Activated naive CD8-positive, alpha-beta T cell (primary cell): ENCODE measurements at regions not wholly inside any gene's neighbourhood (a gene's known extent, or its start where the extent isn't known, plus 50 kb on each side); places are given as distances from the start of the nearest gene placed in this dataset.
"Not testable (repeated sequence)": the region's sequence is repeated elsewhere in the genome, so short reads cannot be mapped to it uniquely, and the experiment has no call there.

Experiments
- H3K27ac Mint-ChIP-seq: one replicate; pipeline ENCODE4 v1.8.0; 2021; ENCODE audit warnings: mixed read lengths
- H3K27me3 Mint-ChIP-seq: one replicate; pipeline ENCODE4 v1.8.0; 2021; ENCODE audit warnings: mixed read lengths
- H3K36me3 Mint-ChIP-seq: one replicate; pipeline ENCODE4 v1.8.0; 2021; ENCODE audit warnings: mixed read lengths
- H3K4me1 Mint-ChIP-seq: one replicate; pipeline ENCODE4 v1.8.0; 2021; ENCODE audit warnings: low read depth, mixed read lengths
- H3K4me3 Mint-ChIP-seq: one replicate; pipeline ENCODE4 v1.8.0; 2021; ENCODE audit warnings: mild to moderate bottlenecking, mixed read lengths
- H3K9me3 Mint-ChIP-seq: one replicate; pipeline ENCODE4 v1.8.0; 2021; ENCODE audit warnings: low read depth, mixed read lengths

DNA sequence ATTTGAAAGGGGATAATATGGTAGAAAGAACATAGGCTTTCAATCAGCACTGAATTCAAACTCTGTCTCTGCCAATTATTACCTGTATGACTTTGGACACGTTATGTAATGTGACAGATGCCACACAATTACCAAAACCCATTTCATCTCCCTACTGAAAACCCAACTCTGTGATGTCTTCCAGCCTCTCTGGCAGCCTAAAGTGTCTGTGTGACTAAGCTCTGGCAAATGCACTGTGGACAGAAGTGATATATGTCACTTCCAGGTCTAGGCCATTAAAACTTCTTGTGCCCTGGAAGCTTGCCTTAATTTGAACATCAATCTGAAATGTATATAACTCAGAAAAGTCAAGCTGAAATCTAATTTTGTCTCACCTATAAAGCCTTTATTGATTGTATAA lies 552.0 kb downstream of the RFC3 start:
- H3K36me3 Mint-ChIP-seq: no peaks in the 10 kb centered on the region
- H3K27me3 Mint-ChIP-seq: no peaks in the 10 kb centered on the region
- H3K9me3 Mint-ChIP-seq: peaks cover 4% of the 10 kb centered on the region
- no peak overlapping the region for H3K27ac Mint-ChIP-seq
- H3K4me3 Mint-ChIP-seq: no peak overlapping the region
- H3K4me1 Mint-ChIP-seq: no peaks in the 10 kb centered on the region

DNA sequence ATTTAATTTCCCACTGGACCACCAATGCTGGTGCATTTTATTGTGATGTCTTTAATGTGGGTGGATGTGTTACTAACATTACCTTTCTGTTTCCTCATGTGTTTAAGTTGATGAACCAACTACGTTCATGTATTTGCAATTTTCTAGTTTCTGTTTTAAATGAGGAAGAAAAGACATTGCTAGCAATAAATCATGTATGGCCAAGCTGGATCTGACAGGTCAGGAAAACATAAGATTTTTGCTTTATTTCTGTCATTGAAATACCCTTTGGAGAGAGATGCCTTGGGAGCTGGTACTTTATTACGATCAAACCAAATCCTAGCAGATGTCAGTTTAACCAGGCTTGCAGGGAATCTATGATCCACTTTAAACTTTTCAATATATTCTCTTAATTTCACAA lies 553.2 kb downstream of the RFC3 start:
- Mint-ChIP-seq H3K4me3 (no peak overlapping the region), H3K9me3 (peaks cover 4% of the 10 kb centered on the region), H3K36me3 (no peaks in the 10 kb centered on the region), H3K27me3 (no peaks in the 10 kb centered on the region), H3K27ac (no peak overlapping the region), H3K4me1 (no peaks in the 10 kb centered on the region)

DNA sequence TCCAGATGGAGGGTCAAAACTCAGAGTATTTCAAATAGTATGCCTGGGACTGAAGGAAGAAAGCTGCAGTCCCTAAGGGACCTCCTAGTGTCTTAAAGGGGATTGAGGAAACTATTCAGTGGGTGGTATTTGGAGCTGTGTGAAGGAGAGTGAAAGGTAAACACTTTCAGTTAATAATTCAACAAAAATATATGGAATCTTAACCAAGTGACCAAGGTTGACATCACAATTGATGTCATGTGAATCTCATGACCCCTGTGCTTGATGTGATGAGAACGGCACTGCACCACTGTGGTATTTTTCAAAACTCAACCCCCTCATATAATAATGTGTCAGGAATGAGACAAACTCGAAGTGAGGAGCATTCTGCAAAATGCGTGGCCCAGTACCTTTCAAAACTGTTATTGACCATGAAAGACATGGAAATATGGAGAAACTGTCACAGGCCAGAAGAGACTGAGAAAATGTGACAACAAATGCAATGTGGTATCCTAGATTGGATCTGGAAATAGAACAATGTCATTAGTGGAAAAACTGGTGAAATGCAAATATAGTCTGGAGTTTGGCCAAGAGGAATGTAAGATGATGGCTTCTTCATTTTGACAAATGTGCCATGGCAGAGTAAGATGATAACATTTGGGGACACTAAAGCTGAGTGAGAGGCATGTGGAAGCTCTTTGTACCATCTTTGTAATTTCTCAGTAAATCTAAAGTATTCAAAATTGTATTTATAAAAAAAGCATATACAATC lies 553.9 kb downstream of the RFC3 start:
- H3K4me3 Mint-ChIP-seq: no peak overlapping the region
- H3K4me1 Mint-ChIP-seq: no peaks in the 10 kb centered on the region
- no peaks in the 10 kb centered on the region for H3K36me3 Mint-ChIP-seq
- H3K27ac Mint-ChIP-seq: no peak overlapping the region
- no peaks in the 10 kb centered on the region for H3K27me3 Mint-ChIP-seq
- H3K9me3 Mint-ChIP-seq: peaks cover 4% of the 10 kb centered on the region

DNA sequence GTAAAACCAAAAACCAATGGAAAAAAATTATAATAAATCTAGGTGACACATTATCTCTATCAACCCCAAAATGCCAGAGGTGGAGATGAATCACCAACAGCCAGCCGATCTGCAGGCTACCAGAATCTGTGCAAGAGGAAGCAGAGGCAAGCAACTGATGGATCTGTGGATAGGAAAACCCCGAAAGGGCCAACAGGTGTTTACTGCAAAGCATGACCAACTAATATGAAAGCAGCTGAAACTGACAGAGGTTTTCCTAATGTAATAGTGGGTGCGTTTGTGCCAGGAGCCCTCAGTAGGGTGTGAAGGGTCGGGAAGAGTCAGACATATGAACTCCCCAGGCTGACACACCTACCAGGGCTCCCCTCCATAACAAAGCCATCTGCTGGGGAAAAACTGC lies 554.6 kb downstream of the RFC3 start:
- Mint-ChIP-seq H3K27me3 (no peaks in the 10 kb centered on the region), H3K9me3 (peaks cover 4% of the 10 kb centered on the region), H3K27ac (no peak overlapping the region), H3K4me1 (no peaks in the 10 kb centered on the region), H3K4me3 (no peak overlapping the region), H3K36me3 (no peaks in the 10 kb centered on the region)

DNA sequence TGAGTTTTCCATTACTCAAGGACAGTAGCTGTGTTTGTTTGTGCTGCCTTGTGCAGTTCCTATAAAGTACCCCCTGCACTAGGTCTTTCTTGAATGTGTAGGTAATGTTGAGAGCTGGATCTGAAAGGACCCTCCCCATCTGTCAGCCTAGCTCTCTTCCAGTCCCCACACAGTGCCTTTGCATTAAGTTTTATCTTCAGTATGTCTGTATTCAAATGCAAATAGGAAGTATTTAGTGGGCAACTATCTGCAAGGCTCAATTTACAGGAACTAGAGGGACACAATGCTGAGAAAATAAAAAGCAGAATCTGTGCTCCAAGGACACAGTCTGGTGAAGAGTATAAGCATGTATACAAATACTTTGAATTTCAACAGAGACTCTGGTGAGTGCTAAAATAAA lies 558.5 kb downstream of the RFC3 start:
- H3K4me1 Mint-ChIP-seq: no peaks in the 10 kb centered on the region
- no peaks in the 10 kb centered on the region for H3K9me3 Mint-ChIP-seq
- no peaks in the 10 kb centered on the region for H3K36me3 Mint-ChIP-seq
- no peak overlapping the region for H3K27ac Mint-ChIP-seq
- H3K27me3 Mint-ChIP-seq: no peaks in the 10 kb centered on the region
- H3K4me3 Mint-ChIP-seq: no peak overlapping the region

DNA sequence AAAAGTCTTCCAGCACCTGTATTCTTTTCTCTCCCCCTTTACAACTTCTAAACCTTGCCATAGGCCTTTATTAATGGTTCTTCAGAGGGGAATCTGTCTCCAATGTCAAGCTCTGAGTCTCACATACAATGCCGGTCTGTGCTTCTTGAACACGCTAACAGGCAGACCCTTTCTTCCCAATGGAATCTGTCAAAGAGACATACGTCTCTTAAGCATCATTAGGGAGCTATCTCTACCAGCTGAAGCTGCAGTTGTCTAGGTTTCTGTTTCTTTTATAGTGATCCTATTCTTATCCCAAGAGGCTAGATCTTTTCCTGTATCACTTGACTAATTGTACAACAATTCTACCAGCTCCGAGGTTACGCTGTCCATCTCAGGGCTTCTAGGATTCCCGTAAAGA lies 560.8 kb upstream of the NBEA start:
- H3K27ac Mint-ChIP-seq: no peak overlapping the region
- no peaks in the 10 kb centered on the region for H3K4me1 Mint-ChIP-seq
- no peaks in the 10 kb centered on the region for H3K27me3 Mint-ChIP-seq
- no peaks in the 10 kb centered on the region for H3K9me3 Mint-ChIP-seq
- no peak overlapping the region for H3K4me3 Mint-ChIP-seq
- H3K36me3 Mint-ChIP-seq: no peaks in the 10 kb centered on the region

DNA sequence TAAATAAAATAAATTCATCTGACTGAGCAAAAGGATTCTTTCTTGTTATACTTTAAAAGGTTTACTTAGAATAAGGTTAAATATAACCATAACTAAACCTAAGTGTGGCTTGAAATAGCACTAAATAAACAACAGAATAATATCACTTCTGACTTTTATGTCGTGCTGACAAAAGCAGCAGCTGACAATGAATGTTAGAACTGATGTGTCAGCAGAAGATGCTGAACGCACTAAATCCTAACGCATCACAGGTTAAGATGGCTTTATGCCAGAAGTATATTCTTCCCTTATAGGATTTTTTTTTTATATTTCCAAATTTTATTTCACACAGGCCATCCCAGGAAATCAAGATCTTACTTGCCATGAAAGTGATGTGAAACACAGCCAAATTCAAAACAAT lies 558.3 kb upstream of the NBEA start:
- Mint-ChIP-seq H3K27me3 (no peaks in the 10 kb centered on the region), H3K4me3 (no peak overlapping the region), H3K36me3 (no peaks in the 10 kb centered on the region), H3K9me3 (no peaks in the 10 kb centered on the region), H3K27ac (no peak overlapping the region), H3K4me1 (no peaks in the 10 kb centered on the region)

DNA sequence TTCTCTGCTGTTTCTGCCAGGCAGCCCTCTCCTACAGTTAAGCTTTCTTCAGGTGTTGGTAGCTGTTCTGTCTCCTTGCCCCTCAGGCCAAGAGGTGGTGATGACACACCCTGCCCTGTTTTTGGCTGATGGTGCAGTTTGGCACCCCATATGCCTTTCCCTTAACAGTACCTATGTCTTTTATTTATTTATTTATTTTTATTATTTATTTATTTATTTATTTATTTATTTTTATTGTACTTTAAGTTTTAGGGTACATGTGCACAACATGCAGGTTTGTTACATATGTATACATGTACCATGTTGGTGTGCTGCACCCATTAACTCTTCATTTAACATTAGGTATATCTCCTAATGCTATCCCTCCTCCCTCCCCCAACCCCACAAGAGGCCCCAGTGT lies 555.8 kb upstream of the NBEA start:
- not testable (repeated sequence) for H3K9me3 Mint-ChIP-seq, H3K4me3 Mint-ChIP-seq, H3K27me3 Mint-ChIP-seq, H3K27ac Mint-ChIP-seq, H3K36me3 Mint-ChIP-seq, H3K4me1 Mint-ChIP-seq

DNA sequence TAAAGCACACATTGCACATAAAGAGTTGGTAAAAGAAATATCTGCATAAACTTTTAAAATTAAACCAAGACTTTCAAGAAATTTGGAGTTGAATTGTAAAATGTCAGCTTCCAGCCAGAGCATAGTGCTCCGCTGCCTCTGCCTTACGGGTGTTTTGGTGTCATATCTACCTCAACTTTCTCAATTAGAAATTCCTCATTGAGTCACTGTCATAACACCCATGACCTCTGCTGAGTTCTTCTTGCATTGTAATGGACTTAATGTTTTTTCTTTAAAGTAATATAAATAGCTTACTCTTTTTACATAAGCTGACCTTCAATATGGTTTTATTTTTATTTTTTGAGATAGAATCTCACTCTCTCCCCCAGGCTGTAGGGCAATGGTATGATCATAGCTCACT lies 551.0 kb upstream of the NBEA start:
- Mint-ChIP-seq H3K9me3 (peaks cover 6% of the 10 kb centered on the region), H3K36me3 (no peaks in the 10 kb centered on the region), H3K27me3 (no peaks in the 10 kb centered on the region), H3K27ac (no peak overlapping the region), H3K4me3 (no peak overlapping the region), H3K4me1 (no peaks in the 10 kb centered on the region)

DNA sequence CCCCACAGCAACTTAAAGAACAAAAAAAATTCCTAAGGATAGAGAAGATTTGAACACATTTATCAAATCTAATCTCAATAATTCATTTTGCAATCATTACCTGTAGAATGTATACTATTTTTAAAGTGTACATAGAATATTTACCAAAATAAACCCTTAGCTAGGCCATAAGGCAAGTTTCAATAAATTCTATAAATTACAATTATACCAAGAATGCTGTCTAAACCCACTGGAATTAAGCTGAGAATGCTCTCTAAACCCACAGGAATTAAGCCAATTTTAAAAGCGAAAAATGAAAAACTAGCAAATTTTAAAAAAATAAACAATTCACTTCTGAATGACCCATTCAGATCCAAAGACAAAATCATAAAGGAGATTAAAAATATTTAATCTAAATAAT lies 540.4 kb upstream of the NBEA start:
- H3K4me3 Mint-ChIP-seq: no peak overlapping the region
- peaks cover 4% of the 10 kb centered on the region for H3K9me3 Mint-ChIP-seq
- H3K4me1 Mint-ChIP-seq: no peaks in the 10 kb centered on the region
- no peaks in the 10 kb centered on the region for H3K27me3 Mint-ChIP-seq
- H3K27ac Mint-ChIP-seq: no peak overlapping the region
- no peaks in the 10 kb centered on the region for H3K36me3 Mint-ChIP-seq

DNA sequence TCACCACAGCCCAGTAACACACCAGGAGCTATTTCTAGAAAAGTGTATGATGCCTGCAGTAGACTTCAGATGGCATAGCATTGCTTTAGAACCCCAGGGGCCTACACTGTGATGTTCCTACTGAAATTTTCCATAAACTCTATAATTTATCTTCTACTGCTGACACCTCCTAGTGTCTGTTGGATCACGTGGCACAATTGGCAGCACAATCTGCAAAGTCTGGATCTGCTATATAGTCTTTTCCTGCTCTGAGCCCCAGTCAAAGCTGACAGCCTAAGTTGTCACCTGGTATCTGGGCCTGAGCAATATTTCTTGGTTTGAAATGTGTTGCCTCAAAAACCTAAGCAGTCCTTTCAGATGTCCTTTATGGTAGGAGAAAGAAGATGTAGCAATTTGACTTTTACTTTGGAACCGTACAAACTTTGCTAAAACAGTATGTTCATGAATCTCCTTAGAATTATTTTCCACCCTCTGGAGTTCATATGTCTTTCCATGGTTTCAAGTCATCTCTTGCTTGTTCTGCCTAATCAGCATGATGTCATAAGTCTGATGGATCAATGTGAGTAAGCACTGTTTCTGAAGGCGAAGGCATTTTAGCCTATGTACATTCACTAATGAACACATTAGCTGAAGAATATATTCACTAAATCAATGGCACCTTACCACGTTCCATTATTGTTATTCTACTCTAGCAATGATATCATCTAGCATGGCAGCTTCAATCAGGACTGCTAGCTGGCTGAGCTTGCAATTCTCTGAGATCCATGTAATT lies 536.5 kb upstream of the NBEA start:
- no peaks in the 10 kb centered on the region for H3K9me3 Mint-ChIP-seq

DNA sequence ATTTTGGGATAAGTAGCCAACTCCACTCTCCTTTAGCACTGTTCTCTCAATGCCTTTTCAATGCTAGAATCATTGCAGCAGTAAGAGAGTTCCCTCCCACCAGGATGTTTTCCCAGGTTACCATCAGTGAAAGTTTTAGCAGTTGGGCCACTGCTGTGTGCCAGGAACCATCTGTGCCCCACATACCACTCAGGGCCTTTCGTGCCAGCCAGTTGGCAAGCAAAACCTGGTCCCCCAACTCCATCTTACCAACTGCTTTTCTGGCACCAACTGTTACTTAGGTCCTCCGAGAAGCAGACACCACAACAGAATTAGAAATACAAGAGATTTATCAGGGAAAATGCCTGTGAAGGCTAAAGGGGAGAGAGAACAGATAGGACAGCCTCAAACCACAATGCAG lies 533.4 kb upstream of the NBEA start:
- Mint-ChIP-seq H3K27me3 (no peaks in the 10 kb centered on the region), H3K4me3 (no peak overlapping the region), H3K4me1 (no peaks in the 10 kb centered on the region), H3K36me3 (no peaks in the 10 kb centered on the region), H3K27ac (no peak overlapping the region), H3K9me3 (no peaks in the 10 kb centered on the region)

More for the DNA sequence above, 536.5 kb upstream of the NBEA start:
- Mint-ChIP-seq H3K4me1 (no peaks in the 10 kb centered on the region), H3K27me3 (no peaks in the 10 kb centered on the region), H3K4me3 (no peak overlapping the region), H3K36me3 (no peaks in the 10 kb centered on the region), H3K27ac (no peak overlapping the region)

DNA sequence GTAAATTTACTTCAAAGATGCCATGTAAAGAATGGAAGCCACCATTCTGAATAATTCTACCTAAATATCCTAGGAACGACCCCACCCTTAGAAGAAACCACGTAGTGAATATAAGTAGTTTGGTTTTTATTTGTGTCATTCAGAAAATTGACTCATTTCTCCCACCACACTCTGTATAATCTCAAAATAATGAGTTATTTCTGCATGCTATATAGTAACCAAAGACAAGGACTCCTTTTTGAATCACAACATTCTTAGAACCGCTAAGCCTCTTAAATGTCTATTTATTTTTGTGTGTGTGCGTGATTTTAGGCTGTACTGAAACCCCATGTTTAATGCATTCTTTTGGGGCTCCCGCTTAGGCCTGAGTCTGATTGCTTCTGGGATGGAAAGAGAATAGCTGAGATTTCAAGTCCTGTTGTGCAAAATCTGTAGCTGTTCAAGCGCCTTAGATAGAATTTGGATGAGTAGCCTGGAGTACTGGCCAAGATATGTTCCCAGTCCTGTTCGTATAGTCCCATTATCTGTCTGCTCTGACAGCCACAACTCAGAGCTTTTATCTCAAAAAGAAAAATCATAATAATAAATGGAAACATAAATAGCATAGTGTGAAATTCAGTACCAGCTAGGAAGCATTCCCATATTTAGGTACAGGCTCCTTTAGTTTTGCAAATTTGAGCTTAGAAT lies 532.4 kb upstream of the NBEA start:
- H3K9me3 Mint-ChIP-seq: peaks cover 4% of the 10 kb centered on the region
- no peaks in the 10 kb centered on the region for H3K36me3 Mint-ChIP-seq
- H3K4me1 Mint-ChIP-seq: no peaks in the 10 kb centered on the region
- no peak overlapping the region for H3K4me3 Mint-ChIP-seq
- H3K27me3 Mint-ChIP-seq: no peaks in the 10 kb centered on the region
- H3K27ac Mint-ChIP-seq: no peak overlapping the region

DNA sequence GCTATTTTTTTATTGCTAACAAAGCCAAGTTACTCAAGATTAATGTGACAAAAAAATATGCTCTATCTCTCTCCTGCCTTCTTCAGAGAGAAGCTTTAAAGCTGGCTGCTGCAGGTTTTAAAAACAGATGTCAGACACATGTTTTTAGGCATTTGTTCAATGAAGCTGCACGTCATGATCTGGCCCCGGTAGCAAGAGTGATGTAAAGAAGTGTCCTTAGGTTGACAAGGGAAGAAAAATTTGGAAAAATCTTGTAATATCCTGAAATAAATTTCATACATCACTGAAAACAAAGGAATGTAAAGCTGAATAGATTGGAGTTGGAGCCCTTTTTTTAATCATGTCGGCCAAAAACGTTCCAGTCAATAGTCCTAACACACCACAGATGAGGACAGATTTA lies 531.4 kb upstream of the NBEA start:
- peaks cover 4% of the 10 kb centered on the region for H3K9me3 Mint-ChIP-seq
- no peaks in the 10 kb centered on the region for H3K4me1 Mint-ChIP-seq
- no peak overlapping the region for H3K4me3 Mint-ChIP-seq
- H3K36me3 Mint-ChIP-seq: no peaks in the 10 kb centered on the region
- no peak overlapping the region for H3K27ac Mint-ChIP-seq
- no peaks in the 10 kb centered on the region for H3K27me3 Mint-ChIP-seq

DNA sequence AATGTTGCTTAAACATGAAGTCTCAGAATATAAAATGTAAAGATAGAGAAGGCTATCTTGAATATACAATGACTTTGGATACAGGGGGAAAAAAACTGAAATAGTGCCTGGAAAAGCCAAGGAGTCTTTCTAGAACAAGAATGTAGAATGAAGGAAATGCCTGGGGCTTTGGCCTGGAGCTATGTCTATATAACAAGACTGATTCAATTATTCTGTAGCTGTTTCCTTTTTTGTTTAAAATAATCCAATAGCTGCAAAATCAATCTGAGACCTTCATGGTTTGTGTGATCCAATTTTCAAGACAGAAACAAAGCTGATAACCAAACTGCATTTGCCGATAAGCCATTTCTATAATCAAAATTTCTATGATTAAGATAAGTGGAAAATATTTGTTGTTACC lies 530.9 kb upstream of the NBEA start:
- Mint-ChIP-seq H3K27me3 (no peaks in the 10 kb centered on the region), H3K9me3 (peaks cover 4% of the 10 kb centered on the region), H3K4me1 (no peaks in the 10 kb centered on the region), H3K36me3 (no peaks in the 10 kb centered on the region), H3K27ac (no peak overlapping the region), H3K4me3 (no peak overlapping the region)
